Tibial nerve (tissue), 4 donors: ENCODE measurements at regions not wholly inside any gene's neighbourhood (a gene's known extent, or its start where the extent isn't known, plus 50 kb on each side); places are given as distances from the start of the nearest gene placed in this dataset.
"Not testable (repeated sequence)": the region's sequence is repeated elsewhere in the genome, so short reads cannot be mapped to it uniquely, and the experiment has no call there.

Experiments
- DNase-seq, 2 donors: peaks; one replicate each; pipeline ENCODE4 v3.0.0-alpha.2; 2019; ENCODE audit warnings: low spot score in 2 of 2
- H3K27ac ChIP-seq, 4 donors: fragments of 200-600 bp; sonication (generic) in 3 of 4; one replicate each; pipeline ENCODE4 v1.5.1; 2017 to 2019; ENCODE audit warnings: mild to moderate bottlenecking in 1 of 4
- H3K27me3 ChIP-seq, 2 donors: fragments of 200-600 bp; sonication (generic) in 1 of 2; one replicate each; pipeline versions ENCODE4 v1.5.1 to v1.6.0; 2017 to 2019
- H3K36me3 ChIP-seq, 3 donors: fragments of 200-600 bp; sonication (generic); one replicate each; pipeline ENCODE4 v1.5.1; 2018 to 2019
- H3K4me1 ChIP-seq, 4 donors: fragments of 200-600 bp; sonication (generic) in 3 of 4; one replicate each; pipeline ENCODE4 v1.5.1; 2017 to 2019
- H3K4me3 ChIP-seq, 4 donors: fragments of 200-600 bp; sonication (generic) in 3 of 4; one replicate each; pipeline ENCODE4 v1.5.1; 2017 to 2019; ENCODE audit warnings: mild to moderate bottlenecking in 1 of 4, moderate library complexity in 1 of 4
- H3K9me3 ChIP-seq, 4 donors: fragments of 200-600 bp; sonication (generic) in 3 of 4; one replicate each; pipeline ENCODE4 v1.5.1; 2017 to 2019
- EP300 ChIP-seq, 2 donors: sonication (generic); formaldehyde crosslinking; IDR thresholded peaks; one replicate each; pipeline ENCODE4 v1.6.1; 2017; ENCODE audit warnings: antibody characterized with exemption in 2 of 2, mild to moderate bottlenecking in 1 of 2
- POLR2A ChIP-seq, 2 donors: fragments of 450-650 bp; IDR thresholded peaks; one replicate each; pipeline ENCODE4 v1.6.1; 2017; ENCODE audit warnings: antibody characterized with exemption in 2 of 2, mild to moderate bottlenecking in 2 of 2, moderate library complexity in 2 of 2
- WGBS, 2 donors: methylation state at CpG; one replicate each; pipeline ENCODE4 v1.1.5; 2018; 5-methylcytosine and 5-hydroxymethylcytosine counted together
- TF ChIP-seq, protein P1 (sequence below), 5 experiments: fragments of 200-600 bp in 3 of 5; fragments of 450-650 bp in 2 of 5; sonication (generic) in 3 of 5; IDR thresholded peaks; one replicate each; pipeline ENCODE4 v1.5.1; 2016 to 2019; ENCODE audit warnings: antibody characterized with exemption in 5 of 5, mild to moderate bottlenecking in 3 of 5, moderate library complexity in 2 of 5

GRCh38 chr17:71201639-71202038 is 919.2 kb upstream of the SOX9 start:
- no peaks in the 10 kb centered on the region for H3K27me3 ChIP-seq
- H3K9me3 ChIP-seq, result no peaks in the 10 kb centered on the region
- no peaks in the 10 kb centered on the region for H3K4me1 ChIP-seq
- no peaks in the 10 kb centered on the region for H3K36me3 ChIP-seq
- DNase-seq, result no peak
- TF ChIP-seq EP300 (IDR thresholded peaks at IDR 0.05) (no peak), POLR2A (IDR thresholded peaks at IDR 0.05) (no peak)
- TF ChIP-seq, protein P1, sequence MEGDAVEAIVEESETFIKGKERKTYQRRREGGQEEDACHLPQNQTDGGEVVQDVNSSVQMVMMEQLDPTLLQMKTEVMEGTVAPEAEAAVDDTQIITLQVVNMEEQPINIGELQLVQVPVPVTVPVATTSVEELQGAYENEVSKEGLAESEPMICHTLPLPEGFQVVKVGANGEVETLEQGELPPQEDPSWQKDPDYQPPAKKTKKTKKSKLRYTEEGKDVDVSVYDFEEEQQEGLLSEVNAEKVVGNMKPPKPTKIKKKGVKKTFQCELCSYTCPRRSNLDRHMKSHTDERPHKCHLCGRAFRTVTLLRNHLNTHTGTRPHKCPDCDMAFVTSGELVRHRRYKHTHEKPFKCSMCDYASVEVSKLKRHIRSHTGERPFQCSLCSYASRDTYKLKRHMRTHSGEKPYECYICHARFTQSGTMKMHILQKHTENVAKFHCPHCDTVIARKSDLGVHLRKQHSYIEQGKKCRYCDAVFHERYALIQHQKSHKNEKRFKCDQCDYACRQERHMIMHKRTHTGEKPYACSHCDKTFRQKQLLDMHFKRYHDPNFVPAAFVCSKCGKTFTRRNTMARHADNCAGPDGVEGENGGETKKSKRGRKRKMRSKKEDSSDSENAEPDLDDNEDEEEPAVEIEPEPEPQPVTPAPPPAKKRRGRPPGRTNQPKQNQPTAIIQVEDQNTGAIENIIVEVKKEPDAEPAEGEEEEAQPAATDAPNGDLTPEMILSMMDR (IDR thresholded peaks at IDR 0.05), result no peak
- no peak overlapping the region for H3K27ac ChIP-seq
- no peak overlapping the region for H3K4me3 ChIP-seq
- WGBS, 2 donors, result 62 to 68% methylated on average over 2 of the region's 2 CpGs

DNA sequence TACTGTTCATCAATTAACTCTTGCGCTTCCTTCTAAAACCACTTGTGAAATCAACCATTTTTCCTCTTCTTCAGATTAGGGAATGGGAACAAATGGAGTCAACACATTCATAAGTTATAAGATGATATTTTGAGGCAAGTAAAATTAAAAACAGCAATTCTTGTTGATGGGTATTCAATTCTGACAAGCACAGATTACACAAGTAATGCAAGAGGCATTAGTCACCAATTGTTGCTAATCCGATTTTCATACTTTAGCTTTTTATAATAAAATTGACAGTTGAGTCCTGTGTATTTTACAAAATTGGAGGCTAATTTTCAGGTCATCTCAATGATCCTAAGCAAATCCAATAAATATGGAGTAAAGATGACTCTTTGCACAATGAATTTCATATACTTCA is 918.4 kb upstream of the SOX9 start:
- Histone ChIP-seq H3K36me3 (no peaks in the 10 kb centered on the region), H3K4me1 (no peaks in the 10 kb centered on the region), H3K9me3 (no peaks in the 10 kb centered on the region), H3K27ac (no peak overlapping the region), H3K4me3 (no peak overlapping the region), H3K27me3 (no peaks in the 10 kb centered on the region)
- TF ChIP-seq, protein P1 (IDR thresholded peaks at IDR 0.05), result no peak
- no peak for TF ChIP-seq EP300 (IDR thresholded peaks at IDR 0.05)
- no peak for TF ChIP-seq POLR2A (IDR thresholded peaks at IDR 0.05)
- 91 to 95% methylated on average over 2 of the region's 2 CpGs for WGBS, 2 donors
- no peak for DNase-seq

GRCh38 chr17:71203953-71204352 is 916.9 kb upstream of the SOX9 start:
- no peaks in the 10 kb centered on the region for H3K4me1 ChIP-seq
- no peaks in the 10 kb centered on the region for H3K27me3 ChIP-seq
- H3K4me3 ChIP-seq, result no peak overlapping the region
- no peaks in the 10 kb centered on the region for H3K9me3 ChIP-seq
- no peaks in the 10 kb centered on the region for H3K36me3 ChIP-seq
- no peak for DNase-seq
- 92 to 98% methylated on average over 1 of the region's 1 CpG for WGBS, 2 donors
- TF ChIP-seq EP300 (IDR thresholded peaks at IDR 0.05) (no peak), POLR2A (IDR thresholded peaks at IDR 0.05) (no peak)
- TF ChIP-seq, protein P1 (IDR thresholded peaks at IDR 0.05), result no peak
- H3K27ac ChIP-seq, result no peak overlapping the region

DNA sequence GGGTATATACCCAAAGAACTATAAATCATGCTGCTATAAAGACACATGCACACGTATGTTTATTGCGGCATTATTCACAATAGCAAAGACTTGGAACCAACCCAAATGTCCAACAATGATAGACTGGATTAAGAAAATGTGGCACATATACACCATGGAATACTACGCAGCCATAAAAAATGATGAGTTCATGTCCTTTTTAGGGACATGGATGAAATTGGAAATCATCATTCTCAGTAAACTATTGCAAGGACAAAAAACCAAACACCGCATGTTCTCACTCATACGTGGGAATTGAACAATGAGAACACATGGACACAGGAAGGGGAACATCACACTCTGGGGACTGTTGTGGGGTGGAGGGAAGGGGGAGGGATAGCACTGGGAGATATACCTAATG is 914.9 kb upstream of the SOX9 start:
- WGBS, 2 donors, result 89 to 95% methylated on average over 2 to 3 of the region's 5 CpGs
- H3K4me3 ChIP-seq, H3K36me3 ChIP-seq, H3K9me3 ChIP-seq, H3K27me3 ChIP-seq, DNase-seq, H3K4me1 ChIP-seq, H3K27ac ChIP-seq: not testable (repeated sequence)

DNA sequence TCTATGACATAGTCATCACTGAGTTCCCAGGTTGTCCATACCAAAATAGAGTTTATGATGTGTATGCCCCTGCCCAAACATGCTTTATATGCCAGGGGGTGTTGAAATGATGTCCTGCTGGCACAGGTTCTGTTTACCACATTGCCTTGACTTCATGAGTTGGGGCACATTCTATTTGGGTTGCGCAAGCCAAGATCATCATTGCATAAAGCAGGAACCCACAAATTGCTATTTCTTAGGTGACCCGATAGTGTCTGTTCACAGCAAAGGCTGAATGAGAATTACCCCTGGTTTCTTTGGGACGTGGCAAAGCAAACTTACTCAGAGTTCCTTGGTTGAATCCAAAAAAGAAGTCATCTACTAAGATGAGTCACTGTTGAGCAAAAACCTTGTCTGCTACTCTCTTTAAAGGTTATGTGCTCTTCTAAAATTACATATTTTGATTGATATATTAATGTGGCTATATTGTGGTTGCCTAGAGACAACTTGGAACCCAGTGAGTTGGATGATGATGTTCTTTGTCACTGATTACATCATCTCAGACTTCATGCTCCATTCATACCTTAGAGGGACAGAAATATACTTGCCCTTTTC is 912.6 kb upstream of the SOX9 start:
- Histone ChIP-seq H3K9me3 (no peaks in the 10 kb centered on the region), H3K36me3 (no peaks in the 10 kb centered on the region), H3K4me3 (no peak overlapping the region), H3K4me1 (no peaks in the 10 kb centered on the region), H3K27me3 (no peaks in the 10 kb centered on the region), H3K27ac (no peak overlapping the region)
- TF ChIP-seq EP300 (IDR thresholded peaks at IDR 0.05), result no peak
- no peak for TF ChIP-seq POLR2A (IDR thresholded peaks at IDR 0.05)
- TF ChIP-seq, protein P1 (IDR thresholded peaks at IDR 0.05), result no peak
- 90 to 94% methylated on average over 3 of the region's 3 CpGs for WGBS, 2 donors
- no peak for DNase-seq

- no peaks in the 10 kb centered on the region for H3K27me3 ChIP-seq
- no peaks in the 10 kb centered on the region for H3K36me3 ChIP-seq
- H3K9me3 ChIP-seq, result peaks cover 0 to 2% (median 0%) of the 10 kb centered on the region in 4 donors
- no peak overlapping the region for H3K27ac ChIP-seq
- WGBS, 2 donors, result 95 to 97% methylated on average over 1 of the region's 1 CpG
- DNase-seq, result no peak
- H3K4me1 ChIP-seq, result no peaks in the 10 kb centered on the region
- no peak overlapping the region for H3K4me3 ChIP-seq
- TF ChIP-seq EP300 (IDR thresholded peaks at IDR 0.05) (no peak), POLR2A (IDR thresholded peaks at IDR 0.05) (no peak)
- TF ChIP-seq, protein P1 (IDR thresholded peaks at IDR 0.05), result no peak
These were observed 906.9 kb upstream of the SOX9 start for GRCh38 chr17:71213936-71214335.
